GM12865 (cell line): ENCODE measurements at regions not wholly inside any gene's neighbourhood (a gene's known extent, or its start where the extent isn't known, plus 50 kb on each side); places are given as distances from the start of the nearest gene placed in this dataset.

ENCODE experiments used
- DNase-seq: peaks from one replicate; pipeline ENCODE4 v3.0.0; 2010; ENCODE audit warnings: low read depth
- H3K4me3 ChIP-seq: 2 replicates; pipeline ENCODE4 v1.5.1; 2011; ENCODE audit warnings: mild to moderate bottlenecking, low read depth, low read length, control low read depth
- CTCF ChIP-seq: IDR thresholded peaks from 2 replicates; pipeline ENCODE4 v1.5.1; 2011; ENCODE audit warnings: low read length, control low read depth, low read depth, inconsistent platforms; ENCODE audit not compliant: insufficient read depth; ENCODE audit errors: missing control alignments

GRCh38 chr4:77496457-77496856, 109.2 kb upstream of the CXCL13 start:
- no peak for TF ChIP-seq CTCF

GRCh38 chr4:77500801-77501200, 104.8 kb upstream of the CXCL13 start:
- no peak for TF ChIP-seq CTCF
- H3K4me3 ChIP-seq: no peak overlapping the region
- no peak for DNase-seq

More at GRCh38 chr4:77496457-77496856, 109.2 kb upstream of the CXCL13 start:
- no peak overlapping the region for H3K4me3 ChIP-seq
- DNase-seq: no peak

GRCh38 chr4:77501240-77501639, 104.4 kb upstream of the CXCL13 start:
- no peak for TF ChIP-seq CTCF
- DNase-seq: no peak
- no peak overlapping the region for H3K4me3 ChIP-seq

- no peak overlapping the region for H3K4me3 ChIP-seq
- DNase-seq: no peak
- TF ChIP-seq CTCF: no peak
Measured at GRCh38 chr4:77501851-77502250, 103.8 kb upstream of the CXCL13 start.

GRCh38 chr4:77504407-77504806, 101.2 kb upstream of the CXCL13 start:
- no peak for DNase-seq
- no peak overlapping the region for H3K4me3 ChIP-seq
- no peak for TF ChIP-seq CTCF

- no peak for DNase-seq
- H3K4me3 ChIP-seq: no peak overlapping the region
- no peak for TF ChIP-seq CTCF
Measured at GRCh38 chr4:77505275-77505957, 100.2 kb upstream of the CXCL13 start.

GRCh38 chr4:77505958-77506319, 99.7 kb upstream of the CXCL13 start:
- TF ChIP-seq CTCF: no peak
- DNase-seq: no peak
- no peak overlapping the region for H3K4me3 ChIP-seq
